Neural cell (in vitro differentiated cells): ENCODE measurements at regions not wholly inside any gene's neighbourhood (a gene's known extent, or its start where the extent isn't known, plus 50 kb on each side); places are given as distances from the start of the nearest gene placed in this dataset.

Experiments
- CTCF ChIP-seq: fragments of 450-650 bp; IDR thresholded peaks from 2 replicates; pipeline ENCODE4 v1.5.1; 2014; ENCODE audit warnings: antibody characterized with exemption, mild to moderate bottlenecking, moderate library complexity; ENCODE audit not compliant: poor library complexity, severe bottlenecking
- EP300 ChIP-seq: fragments of 450-650 bp; conservative IDR thresholded peaks from 2 replicates; pipeline ENCODE4 v1.6.1; 2014; ENCODE audit warnings: antibody characterized with exemption, mild to moderate bottlenecking, moderate library complexity; ENCODE audit not compliant: poor library complexity, severe bottlenecking
- EZH2 ChIP-seq: fragments of 200-600, 300-800 bp; shearing (Covaris generic), sonication (generic); IDR thresholded peaks from 2 replicates; pipeline ENCODE4 v1.6.1; 2014; ENCODE audit warnings: antibody characterized with exemption, low read length, borderline replicate concordance, mild to moderate bottlenecking; ENCODE audit not compliant: insufficient read depth, poor library complexity, severe bottlenecking
- REST ChIP-seq: IDR thresholded peaks from 2 replicates; pipeline ENCODE4 v1.6.1; 2012; ENCODE audit warnings: borderline replicate concordance
- SMC3 ChIP-seq: fragments of 450-650 bp; conservative IDR thresholded peaks from 2 replicates; pipeline ENCODE4 v1.6.1; 2014; ENCODE audit warnings: antibody characterized with exemption, mild to moderate bottlenecking, moderate library complexity; ENCODE audit not compliant: poor library complexity

- TF ChIP-seq CTCF (no peak), SMC3 (no peak), EZH2 (no peak), REST (no peak), EP300 (no peak)
These were observed 214.0 kb downstream of the IRS2 start for GRCh38 chr13:109572389-109572788.
